ENCODE measurements at regions not wholly inside any gene's neighbourhood (a gene's known extent, or its start where the extent isn't known, plus 50 kb on each side); places are given as distances from the start of the nearest gene placed in this dataset.

GRCh38 chr9:90180381-90180780 is 462.2 kb downstream of the DIRAS2 start:
- H3K36me3 ChIP-seq (ENCODE audit: control insufficient read depth in 2 of 2, insufficient read depth in 2 of 2, low read length in 1 of 2), result no peaks in the 10 kb centered on the region
- no peaks in the 10 kb centered on the region for H3K79me2 ChIP-seq (ENCODE audit: control insufficient read depth, insufficient read depth, low read length)
- no peak for TF ChIP-seq CHD4 (IDR thresholded peaks at IDR 0.05)
- TF ChIP-seq, protein P1, sequence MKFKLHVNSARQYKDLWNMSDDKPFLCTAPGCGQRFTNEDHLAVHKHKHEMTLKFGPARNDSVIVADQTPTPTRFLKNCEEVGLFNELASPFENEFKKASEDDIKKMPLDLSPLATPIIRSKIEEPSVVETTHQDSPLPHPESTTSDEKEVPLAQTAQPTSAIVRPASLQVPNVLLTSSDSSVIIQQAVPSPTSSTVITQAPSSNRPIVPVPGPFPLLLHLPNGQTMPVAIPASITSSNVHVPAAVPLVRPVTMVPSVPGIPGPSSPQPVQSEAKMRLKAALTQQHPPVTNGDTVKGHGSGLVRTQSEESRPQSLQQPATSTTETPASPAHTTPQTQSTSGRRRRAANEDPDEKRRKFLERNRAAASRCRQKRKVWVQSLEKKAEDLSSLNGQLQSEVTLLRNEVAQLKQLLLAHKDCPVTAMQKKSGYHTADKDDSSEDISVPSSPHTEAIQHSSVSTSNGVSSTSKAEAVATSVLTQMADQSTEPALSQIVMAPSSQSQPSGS (IDR thresholded peaks at IDR 0.05; ENCODE audit: low read length), result no peak
- TF ChIP-seq ZNF384 (IDR thresholded peaks at IDR 0.05; ENCODE audit: borderline replicate concordance, low read depth, low read length), result no peak
- no peak for TF ChIP-seq HDAC2 (IDR thresholded peaks at IDR 0.05)
- FAIRE-seq, result no peak
- ChIA-PET RAD21 (ENCODE audit: unreplicated experiment) (no interaction called here), POLR2A (no interaction called here), SMC1A (ENCODE audit: uncharacterized antibody, unreplicated experiment) (no interaction called here), CTCF (no interaction called here)
- no TSS peak for BruUV-seq (replicated peaks)
- H3K4me3 ChIP-seq, result no peak overlapping the region
- no peaks in the 10 kb centered on the region for H3K9me3 ChIP-seq (replicated peaks; ENCODE audit: control insufficient read depth, insufficient read depth, low read length)
- H3K4me1 ChIP-seq (ENCODE audit: control insufficient read depth, insufficient read depth, low read length), result no peaks in the 10 kb centered on the region
- no peak overlapping the region for H3K27ac ChIP-seq (ENCODE audit: control insufficient read depth, insufficient read depth)
- intact Hi-C loops (cut with micrococcal nuclease; ENCODE audit: unreplicated experiment), result no loop called here
- in situ Hi-C loops (cut with MboI), result no loop called here
- DNase-seq (ENCODE audit: low read depth, low spot score), result no peak
- no peak overlapping the region for H3K4me2 ChIP-seq (ENCODE audit: control insufficient read depth, insufficient read depth)
- ATAC-seq, result no peak
- H4K20me1 ChIP-seq (ENCODE audit: control insufficient read depth, insufficient read depth), result no peaks in the 10 kb centered on the region
- no peak overlapping the region for H3K9ac ChIP-seq (ENCODE audit: control insufficient read depth, insufficient read depth, low read length)
- no peaks in the 10 kb centered on the region for H3K27me3 ChIP-seq (replicated peaks in 1 of 2; ENCODE audit: control insufficient read depth in 2 of 2, insufficient read depth in 2 of 2, low read length in 1 of 2)
- no peak overlapping the region for H2AFZ ChIP-seq (ENCODE audit: control insufficient read depth, low read depth, low read length)
- WGBS (ENCODE audit: insufficient coverage, insufficient replicate concordance, low lambda C conversion rate, missing lambda C conversion rate), result 92% methylated on average over 1 of the region's 1 CpG

DNA sequence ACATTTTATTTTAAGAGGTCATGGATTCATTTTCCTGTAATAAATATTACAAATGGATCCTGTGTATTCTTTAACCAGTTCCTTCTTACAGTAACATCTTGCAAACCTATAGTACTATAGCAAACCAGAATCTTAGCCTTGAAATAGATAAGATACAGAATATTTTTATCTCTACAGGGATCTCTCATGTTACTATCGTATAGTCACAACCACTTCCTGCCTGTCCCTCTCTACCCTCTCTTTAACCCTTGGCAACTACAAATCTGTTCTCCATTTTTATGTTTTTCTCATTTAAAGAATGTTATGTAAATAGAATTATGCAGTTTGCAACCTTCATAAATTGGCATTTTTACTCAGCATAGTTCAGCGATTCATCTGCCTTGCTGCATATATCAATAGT is 454.0 kb downstream of the DIRAS2 start:
- BruUV-seq (replicated peaks), result no TSS peak
- Histone ChIP-seq H3K4me2 (ENCODE audit: control insufficient read depth, insufficient read depth) (peak overlapping the region; percentile 51), H2AFZ (ENCODE audit: control insufficient read depth, low read depth, low read length) (no peak overlapping the region), H3K79me2 (ENCODE audit: control insufficient read depth, insufficient read depth, low read length) (no peaks in the 10 kb centered on the region), H3K27me3 (replicated peaks in 1 of 2; ENCODE audit: control insufficient read depth in 2 of 2, insufficient read depth in 2 of 2, low read length in 1 of 2) (no peaks in the 10 kb centered on the region), H3K36me3 (ENCODE audit: control insufficient read depth in 2 of 2, insufficient read depth in 2 of 2, low read length in 1 of 2) (no peaks in the 10 kb centered on the region), H4K20me1 (ENCODE audit: control insufficient read depth, insufficient read depth) (no peaks in the 10 kb centered on the region), H3K9ac (ENCODE audit: control insufficient read depth, insufficient read depth, low read length) (no peak overlapping the region), H3K27ac (ENCODE audit: control insufficient read depth, insufficient read depth) (no peak overlapping the region), H3K9me3 (replicated peaks; ENCODE audit: control insufficient read depth, insufficient read depth, low read length) (no peaks in the 10 kb centered on the region; the same call in 1 of the 3 replicates), H3K4me3 (peak overlapping the region; percentile 7; the same call in 1 of the 2 replicates), H3K4me1 (ENCODE audit: control insufficient read depth, insufficient read depth, low read length) (peaks cover 4% of the 10 kb centered on the region; the same call in 1 of the 2 replicates)
- ChIA-PET POLR2A (no interaction called here), SMC1A (ENCODE audit: uncharacterized antibody, unreplicated experiment) (no interaction called here), CTCF (no interaction called here), RAD21 (ENCODE audit: unreplicated experiment) (no interaction called here)
- intact Hi-C loops (cut with micrococcal nuclease; ENCODE audit: unreplicated experiment) (no loop called here), in situ Hi-C loops (cut with MboI) (no loop called here)
- ATAC-seq, result no peak
- WGBS (ENCODE audit: insufficient coverage, insufficient replicate concordance, low lambda C conversion rate, missing lambda C conversion rate), result 29% methylated on average over 2 of the region's 2 CpGs
- no peak for FAIRE-seq
- no peak for DNase-seq (ENCODE audit: low read depth, low spot score)
- no peak for TF ChIP-seq MXI1 (IDR thresholded peaks at IDR 0.05; ENCODE audit: low read depth, low read length)
- no peak for TF ChIP-seq KAT2A (conservative IDR thresholded peaks at IDR 0.05; ENCODE audit: control insufficient read depth, low read depth, low read length)
- TF ChIP-seq RAD21 (IDR thresholded peaks at IDR 0.05; ENCODE audit: insufficient read depth, low read depth, low read length), result no peak
- TF ChIP-seq PBX3 (IDR thresholded peaks at IDR 0.05; ENCODE audit: insufficient replicate concordance, low read depth, low read length), result no peak
- no peak for TF ChIP-seq NFYB (IDR thresholded peaks at IDR 0.05; ENCODE audit: insufficient read depth, low read depth, low read length)
- TF ChIP-seq BACH1 (IDR thresholded peaks at IDR 0.05; ENCODE audit: borderline replicate concordance), result no peak
- no peak for TF ChIP-seq IKZF2 (IDR thresholded peaks at IDR 0.05)
- TF ChIP-seq, protein P2, sequence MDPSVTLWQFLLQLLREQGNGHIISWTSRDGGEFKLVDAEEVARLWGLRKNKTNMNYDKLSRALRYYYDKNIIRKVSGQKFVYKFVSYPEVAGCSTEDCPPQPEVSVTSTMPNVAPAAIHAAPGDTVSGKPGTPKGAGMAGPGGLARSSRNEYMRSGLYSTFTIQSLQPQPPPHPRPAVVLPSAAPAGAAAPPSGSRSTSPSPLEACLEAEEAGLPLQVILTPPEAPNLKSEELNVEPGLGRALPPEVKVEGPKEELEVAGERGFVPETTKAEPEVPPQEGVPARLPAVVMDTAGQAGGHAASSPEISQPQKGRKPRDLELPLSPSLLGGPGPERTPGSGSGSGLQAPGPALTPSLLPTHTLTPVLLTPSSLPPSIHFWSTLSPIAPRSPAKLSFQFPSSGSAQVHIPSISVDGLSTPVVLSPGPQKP (IDR thresholded peaks at IDR 0.05; ENCODE audit: low read depth, low read length), result no peak
- TF ChIP-seq BCL11A (IDR thresholded peaks at IDR 0.05; ENCODE audit: low read depth, low read length), result no peak
- no peak for TF ChIP-seq NR2C2 (IDR thresholded peaks at IDR 0.05; ENCODE audit: borderline replicate concordance, control insufficient read depth, insufficient read length, low read depth)
- no peak for TF ChIP-seq NBN (IDR thresholded peaks at IDR 0.05)
- no peak for TF ChIP-seq CHD4 (IDR thresholded peaks at IDR 0.05)
- no peak for TF ChIP-seq TBL1XR1 (IDR thresholded peaks at IDR 0.05; ENCODE audit: low read depth, low read length)
- no peak for TF ChIP-seq ZNF24 (IDR thresholded peaks at IDR 0.05)
- TF ChIP-seq TAF1 (IDR thresholded peaks at IDR 0.05; ENCODE audit: borderline replicate concordance, low read depth, low read length), result no peak
